Esophagus squamous epithelium (tissue), 5 donors: ENCODE measurements at regions not wholly inside any gene's neighbourhood (a gene's known extent, or its start where the extent isn't known, plus 50 kb on each side); places are given as distances from the start of the nearest gene placed in this dataset.
"Not testable (repeated sequence)": the region's sequence is repeated elsewhere in the genome, so short reads cannot be mapped to it uniquely, and the experiment has no call there.

ENCODE experiments used
- DNase-seq: peaks from one replicate; lab custom pipeline; 2025; lab: John Stamatoyannopoulos, UW
- H3K27ac ChIP-seq, 4 donors: fragments of 200-600 bp; sonication (generic); one replicate each; pipeline ENCODE4 v1.5.1; 2016 to 2019; ENCODE audit warnings: mild to moderate bottlenecking in 1 of 4
- H3K27me3 ChIP-seq, 4 donors: fragments of 200-600 bp; sonication (generic); 1 replicate in 3 of 4; 2 replicates in 1 of 4; pipeline versions ENCODE4 v1.5.1 to v1.6.0; 2017 to 2021; ENCODE audit warnings: antibody characterized with exemption in 1 of 4
- H3K36me3 ChIP-seq, 3 donors: fragments of 200-600 bp; sonication (generic); one replicate each; pipeline ENCODE4 v1.5.1; 2016 to 2019
- H3K4me1 ChIP-seq, 3 donors: fragments of 200-600 bp; sonication (generic); one replicate each; pipeline ENCODE4 v1.5.1; 2017 to 2019
- H3K4me3 ChIP-seq, 4 donors: fragments of 200-600 bp; sonication (generic); 1 replicate in 3 of 4; 2 replicates in 1 of 4; pipeline ENCODE4 v1.5.1; 2016 to 2019; ENCODE audit warnings: mild to moderate bottlenecking in 2 of 4, moderate library complexity in 1 of 4
- H3K9me3 ChIP-seq, 3 donors: fragments of 200-600 bp; sonication (generic); one replicate each; pipeline ENCODE4 v1.5.1; 2016 to 2019
- POLR2A ChIP-seq, 4 donors: fragments of 450-650 bp; IDR thresholded peaks; one replicate each; pipeline ENCODE4 v1.6.1; 2017; ENCODE audit warnings: antibody characterized with exemption in 4 of 4, mild to moderate bottlenecking in 4 of 4, moderate library complexity in 3 of 4
- WGBS, 2 donors: methylation state at CpG; one replicate each; pipeline ENCODE4 v1.1.5; 2018; 5-methylcytosine and 5-hydroxymethylcytosine counted together
- intact Hi-C: fragments of 100-400 bp; cut with DNase I; formaldehyde crosslinking; loops from one replicate; pipeline ENCODE4 v1.15.0; 2022
- TF ChIP-seq, protein P1 (sequence below), 6 experiments: fragments of 450-650 bp in 4 of 6; fragments of 200-600 bp in 2 of 6; sonication (generic) in 2 of 6; IDR thresholded peaks; one replicate each; pipeline ENCODE4 v1.5.1; 2016 to 2019; ENCODE audit warnings: antibody characterized with exemption in 6 of 6, mild to moderate bottlenecking in 4 of 6, moderate library complexity in 4 of 6
- donor health status: DM: yes; HTN: yes; CAD: no.

DNA sequence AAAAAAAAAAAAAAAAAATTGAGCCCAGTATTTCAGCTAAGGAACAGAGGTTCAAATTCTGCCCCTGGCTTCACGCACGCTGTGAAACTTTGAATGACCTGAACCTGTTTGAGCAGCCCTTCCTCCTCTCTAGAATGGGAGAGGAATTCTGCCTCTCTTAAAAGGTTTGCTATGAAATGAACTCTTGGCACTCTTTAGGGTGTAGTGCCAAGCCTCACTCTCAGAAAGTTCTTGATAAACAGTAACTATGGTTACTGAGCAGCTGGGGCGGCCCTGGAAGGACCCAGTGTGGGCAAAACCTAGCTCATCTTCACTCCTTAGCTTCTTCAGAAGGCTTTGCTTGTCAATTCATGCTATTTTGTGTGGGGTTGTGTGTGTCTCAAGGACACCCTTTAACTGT is 73.7 kb downstream of the GEMIN8 start:
- DNase-seq: no peak
- Histone ChIP-seq H3K27me3 (no peaks in the 10 kb centered on the region), H3K4me1 (no peaks in the 10 kb centered on the region), H3K36me3 (no peaks in the 10 kb centered on the region), H3K9me3 (no peaks in the 10 kb centered on the region), H3K27ac (no peak overlapping the region), H3K4me3 (no peak overlapping the region)
- no peak for TF ChIP-seq POLR2A (IDR thresholded peaks at IDR 0.05)
- TF ChIP-seq, protein P1, sequence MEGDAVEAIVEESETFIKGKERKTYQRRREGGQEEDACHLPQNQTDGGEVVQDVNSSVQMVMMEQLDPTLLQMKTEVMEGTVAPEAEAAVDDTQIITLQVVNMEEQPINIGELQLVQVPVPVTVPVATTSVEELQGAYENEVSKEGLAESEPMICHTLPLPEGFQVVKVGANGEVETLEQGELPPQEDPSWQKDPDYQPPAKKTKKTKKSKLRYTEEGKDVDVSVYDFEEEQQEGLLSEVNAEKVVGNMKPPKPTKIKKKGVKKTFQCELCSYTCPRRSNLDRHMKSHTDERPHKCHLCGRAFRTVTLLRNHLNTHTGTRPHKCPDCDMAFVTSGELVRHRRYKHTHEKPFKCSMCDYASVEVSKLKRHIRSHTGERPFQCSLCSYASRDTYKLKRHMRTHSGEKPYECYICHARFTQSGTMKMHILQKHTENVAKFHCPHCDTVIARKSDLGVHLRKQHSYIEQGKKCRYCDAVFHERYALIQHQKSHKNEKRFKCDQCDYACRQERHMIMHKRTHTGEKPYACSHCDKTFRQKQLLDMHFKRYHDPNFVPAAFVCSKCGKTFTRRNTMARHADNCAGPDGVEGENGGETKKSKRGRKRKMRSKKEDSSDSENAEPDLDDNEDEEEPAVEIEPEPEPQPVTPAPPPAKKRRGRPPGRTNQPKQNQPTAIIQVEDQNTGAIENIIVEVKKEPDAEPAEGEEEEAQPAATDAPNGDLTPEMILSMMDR (IDR thresholded peaks at IDR 0.05): no peak
- intact Hi-C loops: no loop called here
- WGBS, 2 donors: 70 to 100% methylated on average over 2 to 3 of the region's 3 CpGs

GRCh38 chrX:13955095-13955647 is 74.5 kb downstream of the GEMIN8 start:
- H3K9me3 ChIP-seq: no peaks in the 10 kb centered on the region
- DNase-seq: no peak
- H3K27ac ChIP-seq: no peak overlapping the region
- no peak for TF ChIP-seq POLR2A (IDR thresholded peaks at IDR 0.05)
- TF ChIP-seq, protein P1 (IDR thresholded peaks at IDR 0.05): no peak
- H3K4me3 ChIP-seq: no peak overlapping the region
- WGBS, 2 donors: 23 to 60% methylated on average over 3 to 4 of the region's 6 CpGs
- no peaks in the 10 kb centered on the region for H3K27me3 ChIP-seq
- intact Hi-C loops: no loop called here
- no peaks in the 10 kb centered on the region for H3K4me1 ChIP-seq
- H3K36me3 ChIP-seq: no peaks in the 10 kb centered on the region

- no peak for DNase-seq
- H3K27ac ChIP-seq: no peak overlapping the region
- H3K4me1 ChIP-seq: no peaks in the 10 kb centered on the region
- no peak overlapping the region for H3K4me3 ChIP-seq
- WGBS, 2 donors: 52 to 72% methylated on average over 4 to 5 of the region's 5 CpGs
- no peaks in the 10 kb centered on the region for H3K27me3 ChIP-seq
- intact Hi-C loops: no loop called here
- H3K9me3 ChIP-seq: no peaks in the 10 kb centered on the region
- TF ChIP-seq POLR2A (IDR thresholded peaks at IDR 0.05): no peak
- TF ChIP-seq, protein P1 (IDR thresholded peaks at IDR 0.05): no peak
- no peaks in the 10 kb centered on the region for H3K36me3 ChIP-seq
These were observed 77.1 kb downstream of the GEMIN8 start for GRCh38 chrX:13952581-13952980.

DNA sequence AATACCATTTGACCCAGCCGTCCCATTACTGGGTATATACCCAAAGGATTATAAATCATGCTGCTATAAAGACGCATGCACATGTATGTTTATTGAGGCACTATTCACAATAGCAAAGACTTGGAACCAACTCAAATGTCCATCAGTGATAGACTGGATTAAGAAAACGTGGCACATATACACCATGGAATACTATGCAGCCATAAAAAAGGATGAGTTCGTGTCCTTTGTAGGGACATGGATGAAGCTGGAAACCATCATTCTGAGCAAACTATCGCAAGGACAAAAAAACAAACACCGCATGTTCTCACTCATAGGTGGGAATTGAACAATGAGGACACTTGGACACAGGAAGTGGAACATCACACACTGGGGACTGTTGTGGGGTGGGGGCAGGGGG is 83.5 kb downstream of the GEMIN8 start:
- WGBS, 2 donors: 76 to 89% methylated on average over 5 to 6 of the region's 6 CpGs
- H3K4me3 ChIP-seq, H3K27ac ChIP-seq, H3K9me3 ChIP-seq, H3K27me3 ChIP-seq, DNase-seq, H3K4me1 ChIP-seq, H3K36me3 ChIP-seq, intact Hi-C loops: not testable (repeated sequence)

DNA sequence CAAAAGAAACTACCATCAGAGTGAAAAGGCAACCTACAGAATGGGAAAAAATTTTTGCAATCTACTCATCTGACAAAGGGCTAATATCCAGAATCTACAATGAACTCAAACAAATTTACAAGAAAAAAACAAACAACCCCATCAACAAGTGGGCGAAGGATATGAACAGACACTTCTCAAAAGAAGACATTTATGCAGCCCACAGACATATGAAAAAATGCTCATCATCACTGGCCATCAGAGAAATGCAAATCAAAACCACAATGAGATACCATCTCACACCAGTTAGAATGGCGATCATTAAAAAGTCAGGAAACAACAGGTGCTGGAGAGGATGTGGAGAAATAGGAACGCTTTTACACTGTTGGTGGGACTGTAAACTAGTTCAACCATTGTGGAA is 83.9 kb downstream of the GEMIN8 start:
- H3K9me3 ChIP-seq, H3K4me3 ChIP-seq, H3K4me1 ChIP-seq, H3K36me3 ChIP-seq, H3K27me3 ChIP-seq, DNase-seq, H3K27ac ChIP-seq, intact Hi-C loops: not testable (repeated sequence)
- WGBS, 2 donors: 60% methylated on average over 1 of the region's 3 CpGs; no CpG with 5 or more reads in 1 of the 2 donors

GRCh38 chrX:13940671-13941070 is 89.0 kb downstream of the GEMIN8 start:
- 48 to 52% methylated on average over 2 of the region's 2 CpGs for WGBS, 2 donors
- Histone ChIP-seq H3K27ac (no peak overlapping the region), H3K4me3 (no peak overlapping the region), H3K4me1 (peaks cover 0 to 16% (median 5%) of the 10 kb centered on the region in 3 donors), H3K27me3 (peaks cover 0 to 17% (median 1%) of the 10 kb centered on the region in 4 donors), H3K9me3 (no peaks in the 10 kb centered on the region), H3K36me3 (no peaks in the 10 kb centered on the region)
- intact Hi-C loops: no loop called here
- no peak for DNase-seq
- TF ChIP-seq, protein P1 (IDR thresholded peaks at IDR 0.05): no peak
- no peak for TF ChIP-seq POLR2A (IDR thresholded peaks at IDR 0.05)
